Endothelial cell of umbilical vein (primary cell): ENCODE measurements at regions not wholly inside any gene's neighbourhood (a gene's known extent, or its start where the extent isn't known, plus 50 kb on each side); places are given as distances from the start of the nearest gene placed in this dataset.

ENCODE experiments used
- BruUV-seq: library from RNA; stranded (reverse); fragments of 400-500 nt; replicated peaks from 2 replicates; lab custom pipeline; 2021; lab: Mats Ljungman, UMichigan
- CTCF ChIA-PET: fragments of 300-600, 350-600 bp; sonication (Branson Sonifier 250); formaldehyde crosslinking; loops from one replicate; lab custom pipeline; 2021; ENCODE audit warnings: antibody characterized with exemption, inconsistent platforms; lab: Charles Lee
- POLR2A ChIA-PET: fragments of 300-600, 350-600 bp; sonication (Branson Sonifier 250); formaldehyde crosslinking; loops from one replicate; lab custom pipeline; 2021; ENCODE audit warnings: antibody characterized with exemption, inconsistent platforms; lab: Charles Lee
- DNase-seq: peaks from one replicate; pipeline ENCODE4 v3.0.0-alpha.2; 2011; ENCODE audit warnings: low read depth, low spot score
- FAIRE-seq: peaks from 2 replicates; lab custom pipeline; 2011; peaks lifted over from hg19 to GRCh38; lab: Jason Lieb, UNC
- H2AFZ ChIP-seq: 2 replicates; pipeline ENCODE4 v1.6.0; 2012; ENCODE audit warnings: low read depth, low read length, control low read depth, inconsistent platforms
- H3K27ac ChIP-seq: 2 replicates; pipeline ENCODE4 v1.5.1; 2011; ENCODE audit warnings: low read depth, mild to moderate bottlenecking, control low read depth, low read length, moderate library complexity; ENCODE audit not compliant: insufficient read depth
- H3K27me3 ChIP-seq, 2 experiments: 2 replicates each; pipeline versions ENCODE4 v1.6.0 to v1.6.1; 2011; ENCODE audit warnings: low read length in 2 of 2, mixed read lengths in 1 of 2; ENCODE audit not compliant: control insufficient read depth in 2 of 2, insufficient read depth in 2 of 2
- H3K36me3 ChIP-seq, 2 experiments: 2 replicates in 1 of 2; 3 replicates in 1 of 2; pipeline ENCODE4 v1.5.1; 2011; ENCODE audit warnings: low read length in 2 of 2, mild to moderate bottlenecking in 1 of 2, moderate library complexity in 1 of 2; ENCODE audit not compliant: control insufficient read depth in 2 of 2, insufficient read depth in 2 of 2; ENCODE audit errors: extremely low read depth in 1 of 2
- H3K4me1 ChIP-seq: 3 replicates; pipeline ENCODE4 v1.5.1; 2011; ENCODE audit warnings: mild to moderate bottlenecking, low read length; ENCODE audit not compliant: control insufficient read depth, insufficient read depth; ENCODE audit errors: extremely low read depth
- H3K4me2 ChIP-seq: 2 replicates; pipeline ENCODE4 v1.6.1; 2011; ENCODE audit warnings: low read length, control low read depth, mixed read lengths; ENCODE audit not compliant: insufficient read depth
- H3K4me3 ChIP-seq, 3 experiments: fragments of 200-600 bp in 1 of 3; sonication (generic), shearing (Covaris generic) in 1 of 3; replicated peaks in 1 of 3; 2 replicates each; pipeline ENCODE4 v1.5.1; 2011 to 2016; ENCODE audit warnings: control low read depth in 3 of 3, low read length in 3 of 3, mild to moderate bottlenecking in 2 of 3, inconsistent platforms in 1 of 3, low read depth in 1 of 3, moderate library complexity in 1 of 3; ENCODE audit not compliant: insufficient read depth in 1 of 3
- H3K79me2 ChIP-seq: 2 replicates; pipeline ENCODE4 v1.6.0; 2012; ENCODE audit warnings: low read length, inconsistent platforms; ENCODE audit not compliant: control insufficient read depth, insufficient read depth
- H3K9ac ChIP-seq: replicated peaks from 2 replicates; pipeline ENCODE3; 2011; ENCODE audit warnings: low read length, control low read depth; ENCODE audit not compliant: insufficient read depth; ENCODE audit errors: extremely low read depth
- H3K9me1 ChIP-seq: replicated peaks from 3 replicates; pipeline ENCODE4 v1.6.0; 2011; ENCODE audit warnings: mild to moderate bottlenecking, low read length; ENCODE audit not compliant: control insufficient read depth, insufficient read depth; ENCODE audit errors: extremely low read depth
- H3K9me3 ChIP-seq: replicated peaks from 2 replicates; pipeline ENCODE4 v1.5.1; 2012; ENCODE audit warnings: low read length, inconsistent platforms; ENCODE audit not compliant: control insufficient read depth, insufficient read depth
- H4K20me1 ChIP-seq: replicated peaks from 2 replicates; pipeline ENCODE3; 2011; ENCODE audit warnings: mild to moderate bottlenecking, low read length; ENCODE audit not compliant: control insufficient read depth, insufficient read depth; ENCODE audit errors: extremely low read depth
- EZH2 ChIP-seq: IDR thresholded peaks from 2 replicates; pipeline ENCODE4 v1.6.1; 2012; ENCODE audit warnings: borderline replicate concordance, low read depth, mild to moderate bottlenecking, moderate library complexity, low read length, inconsistent platforms; ENCODE audit not compliant: severe bottlenecking
- FOS ChIP-seq: IDR thresholded peaks from 2 replicates; pipeline ENCODE4 v1.6.1; 2011; ENCODE audit warnings: mild to moderate bottlenecking, low read length, moderate library complexity, borderline replicate concordance; ENCODE audit not compliant: insufficient read depth
- GATA2 ChIP-seq: IDR thresholded peaks from 2 replicates; pipeline ENCODE4 v1.7.0; 2011; ENCODE audit warnings: low read depth, mild to moderate bottlenecking, moderate library complexity, mixed read lengths, low read length; ENCODE audit not compliant: insufficient read length, insufficient read depth
- JUN ChIP-seq: IDR thresholded peaks from 2 replicates; pipeline ENCODE4 v1.6.1; 2011; ENCODE audit warnings: borderline replicate concordance, low read depth; ENCODE audit not compliant: insufficient read length, insufficient read depth
- MYC ChIP-seq: IDR thresholded peaks from one replicate; pipeline ENCODE4 v1.6.1; 2011; ENCODE audit warnings: mild to moderate bottlenecking, low read depth, low read length
- POLR2A ChIP-seq: IDR thresholded peaks from 2 replicates; pipeline ENCODE4 v1.6.1; 2012; ENCODE audit warnings: low read depth, mild to moderate bottlenecking, control low read depth, low read length
- dilution Hi-C: fragments of 300-500 bp; cut with MboI; formaldehyde crosslinking; loops from one replicate; pipeline ENCODE4 v1.15.0; 2019; ENCODE audit warnings: low sequenced_read_pairs; ENCODE audit not compliant: extremely low pct_ligation_motif_present
- intact Hi-C: fragments of 100-400 bp; cut with micrococcal nuclease; formaldehyde crosslinking; loops from one replicate; pipeline ENCODE4 v1.10.0; 2022
- TF ChIP-seq, protein P1 (sequence below): IDR thresholded peaks from 2 replicates; pipeline ENCODE4 v1.6.1; 2011; ENCODE audit not compliant: insufficient read depth, insufficient read length
- TF ChIP-seq, protein P2 (sequence below), 2 donors: IDR thresholded peaks; 1 replicate in 1 of 2; 2 replicates in 1 of 2; pipeline ENCODE4 v1.5.1; 2011; ENCODE audit warnings: low read length in 2 of 2, mild to moderate bottlenecking in 2 of 2, moderate library complexity in 2 of 2, control low read depth in 1 of 2, inconsistent platforms in 1 of 2, low read depth in 1 of 2; ENCODE audit not compliant: insufficient read depth in 1 of 2; ENCODE audit errors: extremely low read depth in 1 of 2

DNA sequence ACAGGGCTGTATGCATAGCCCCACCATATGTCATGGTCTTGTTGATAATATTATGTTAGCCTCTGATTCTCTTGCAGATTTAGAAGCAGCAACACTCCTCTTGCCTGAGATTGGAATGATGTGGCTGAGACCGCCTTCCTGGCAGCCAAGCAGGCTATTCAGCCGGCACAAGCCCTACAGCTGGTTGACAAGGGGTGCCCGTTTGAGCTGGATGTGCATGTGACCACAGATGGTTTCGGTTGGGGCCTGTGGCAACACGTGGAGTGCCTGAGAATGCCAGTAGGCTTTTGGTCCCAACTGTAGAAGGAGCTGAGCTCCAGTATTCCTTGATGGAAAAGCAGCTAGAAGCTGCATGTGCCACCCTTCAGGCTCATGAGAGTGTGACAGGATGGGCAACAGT is 303.6 kb upstream of the POU3F2 start:
- Histone ChIP-seq H2AFZ (no peak overlapping the region), H3K9me1 (no peaks in the 10 kb centered on the region)
- FAIRE-seq = no peak

More for the DNA sequence above, 303.6 kb upstream of the POU3F2 start:
- Histone ChIP-seq H3K4me1 (no peaks in the 10 kb centered on the region), H3K79me2 (no peaks in the 10 kb centered on the region), H3K9me3 (peaks cover 1% of the 10 kb centered on the region), H3K4me2 (no peak overlapping the region), H3K36me3 (no peaks in the 10 kb centered on the region), H3K27me3 (no peaks in the 10 kb centered on the region), H4K20me1 (no peaks in the 10 kb centered on the region), H3K27ac (no peak overlapping the region), H3K4me3 (no peak overlapping the region), H3K9ac (no peak overlapping the region)
- intact Hi-C loops = no loop called here
- POLR2A ChIA-PET = no interaction called here
- dilution Hi-C loops = no loop called here
- BruUV-seq = no TSS peak
- TF ChIP-seq, protein P1, sequence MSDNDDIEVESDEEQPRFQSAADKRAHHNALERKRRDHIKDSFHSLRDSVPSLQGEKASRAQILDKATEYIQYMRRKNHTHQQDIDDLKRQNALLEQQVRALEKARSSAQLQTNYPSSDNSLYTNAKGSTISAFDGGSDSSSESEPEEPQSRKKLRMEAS = no peak
- TF ChIP-seq MYC (no peak), EZH2 (no peak), JUN (no peak), GATA2 (no peak), POLR2A (no peak), FOS (no peak)
- TF ChIP-seq, protein P2, sequence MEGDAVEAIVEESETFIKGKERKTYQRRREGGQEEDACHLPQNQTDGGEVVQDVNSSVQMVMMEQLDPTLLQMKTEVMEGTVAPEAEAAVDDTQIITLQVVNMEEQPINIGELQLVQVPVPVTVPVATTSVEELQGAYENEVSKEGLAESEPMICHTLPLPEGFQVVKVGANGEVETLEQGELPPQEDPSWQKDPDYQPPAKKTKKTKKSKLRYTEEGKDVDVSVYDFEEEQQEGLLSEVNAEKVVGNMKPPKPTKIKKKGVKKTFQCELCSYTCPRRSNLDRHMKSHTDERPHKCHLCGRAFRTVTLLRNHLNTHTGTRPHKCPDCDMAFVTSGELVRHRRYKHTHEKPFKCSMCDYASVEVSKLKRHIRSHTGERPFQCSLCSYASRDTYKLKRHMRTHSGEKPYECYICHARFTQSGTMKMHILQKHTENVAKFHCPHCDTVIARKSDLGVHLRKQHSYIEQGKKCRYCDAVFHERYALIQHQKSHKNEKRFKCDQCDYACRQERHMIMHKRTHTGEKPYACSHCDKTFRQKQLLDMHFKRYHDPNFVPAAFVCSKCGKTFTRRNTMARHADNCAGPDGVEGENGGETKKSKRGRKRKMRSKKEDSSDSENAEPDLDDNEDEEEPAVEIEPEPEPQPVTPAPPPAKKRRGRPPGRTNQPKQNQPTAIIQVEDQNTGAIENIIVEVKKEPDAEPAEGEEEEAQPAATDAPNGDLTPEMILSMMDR (IDR thresholded peaks at IDR 0.05; ENCODE audit: extremely low read depth in 1 of 2, insufficient read depth in 1 of 2, low read depth in 1 of 2, low read length in 2 of 2) = no peak
- no peak for DNase-seq
- CTCF ChIA-PET = no interaction called here
